GM08714 (cell line): ENCODE measurements at regions not wholly inside any gene's neighbourhood (a gene's known extent, or its start where the extent isn't known, plus 50 kb on each side); places are given as distances from the start of the nearest gene placed in this dataset.

Experiments
- H3K4me3 ChIP-seq: fragments of 200-500 bp; sonication (Bioruptor generic); 2 replicates; pipeline ENCODE4 v1.5.1; 2014; ENCODE audit warnings: mild to moderate bottlenecking, low read length, inconsistent platforms
- ZNF274 ChIP-seq: IDR thresholded peaks from 2 replicates; pipeline ENCODE4 v1.6.1; 2012; ENCODE audit warnings: mild to moderate bottlenecking, low read depth, low read length

- no peak overlapping the region for H3K4me3 ChIP-seq
- TF ChIP-seq ZNF274 = no peak
Measured at GRCh38 chr14:44297437-44297836, 209.6 kb downstream of the FSCB start.

GRCh38 chr14:44291366-44291915, 215.6 kb downstream of the FSCB start:
- no peak overlapping the region for H3K4me3 ChIP-seq
- TF ChIP-seq ZNF274 = no peak

DNA sequence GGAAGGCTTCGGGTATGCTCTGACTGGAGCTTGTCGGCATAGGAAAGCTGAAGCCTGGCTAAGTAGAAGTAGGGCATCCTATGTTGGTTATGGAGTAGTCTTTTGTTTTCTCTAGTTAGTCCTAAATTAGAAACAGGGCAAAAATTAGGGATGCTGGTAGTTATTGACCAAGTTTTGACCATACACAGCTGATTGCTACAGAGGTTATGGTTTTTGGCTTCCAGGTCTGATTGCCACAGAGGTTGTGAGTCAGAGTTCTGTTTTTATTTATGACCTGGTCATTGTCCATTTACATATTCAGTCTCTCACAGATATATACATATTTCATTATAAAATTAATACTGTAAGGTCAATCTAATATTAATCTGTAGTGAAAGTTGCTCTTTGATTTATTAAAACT, 219.2 kb downstream of the FSCB start:
- no peak overlapping the region for H3K4me3 ChIP-seq
- TF ChIP-seq ZNF274 = no peak

- no peak overlapping the region for H3K4me3 ChIP-seq
- no peak for TF ChIP-seq ZNF274
Measured at GRCh38 chr14:44286201-44286600, 220.9 kb downstream of the FSCB start.

DNA sequence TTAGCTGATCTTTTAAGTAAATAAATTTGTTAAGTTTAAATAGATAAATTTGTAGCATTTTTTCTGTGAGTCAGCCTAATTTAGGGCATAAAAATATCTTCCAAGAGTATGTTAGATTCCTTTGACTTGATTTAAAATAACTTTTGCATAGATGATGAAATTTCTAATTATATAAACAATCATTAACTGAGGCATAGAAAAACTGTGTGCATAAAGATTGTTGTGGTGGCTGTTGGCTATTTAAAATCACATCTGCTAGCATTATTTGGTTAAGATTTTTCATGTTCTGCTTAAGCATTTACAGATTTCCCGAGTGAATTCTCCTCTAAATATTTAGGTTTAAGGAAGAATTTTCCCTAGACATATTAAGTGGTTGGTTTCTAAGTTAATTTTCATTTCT, 223.2 kb downstream of the FSCB start:
- TF ChIP-seq ZNF274 = no peak
- H3K4me3 ChIP-seq = no peak overlapping the region

DNA sequence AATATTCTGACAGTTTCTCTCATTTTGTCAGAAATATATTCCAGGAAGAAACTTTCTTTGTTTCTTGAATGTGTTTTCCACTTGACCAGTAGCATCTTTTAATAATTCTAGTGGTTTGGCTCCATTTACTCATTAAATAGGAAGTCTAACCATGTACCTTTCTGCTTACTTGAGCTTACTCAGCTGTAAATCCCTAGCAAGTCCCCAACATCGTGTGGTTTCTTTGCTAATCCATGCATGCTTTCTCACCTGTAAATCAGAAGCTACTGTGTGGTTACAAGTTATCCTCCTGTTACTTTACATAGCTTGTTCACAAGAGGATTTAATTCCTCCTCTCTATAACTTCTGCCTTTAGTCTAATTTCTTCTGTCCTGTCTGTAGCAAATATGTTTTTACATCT, 227.7 kb downstream of the FSCB start:
- no peak overlapping the region for H3K4me3 ChIP-seq
- no peak for TF ChIP-seq ZNF274

GRCh38 chr14:44271637-44272036, 235.4 kb downstream of the FSCB start:
- TF ChIP-seq ZNF274 = no peak
- no peak overlapping the region for H3K4me3 ChIP-seq

GRCh38 chr14:44271006-44271405, 236.1 kb downstream of the FSCB start:
- H3K4me3 ChIP-seq = no peak overlapping the region
- no peak for TF ChIP-seq ZNF274

DNA sequence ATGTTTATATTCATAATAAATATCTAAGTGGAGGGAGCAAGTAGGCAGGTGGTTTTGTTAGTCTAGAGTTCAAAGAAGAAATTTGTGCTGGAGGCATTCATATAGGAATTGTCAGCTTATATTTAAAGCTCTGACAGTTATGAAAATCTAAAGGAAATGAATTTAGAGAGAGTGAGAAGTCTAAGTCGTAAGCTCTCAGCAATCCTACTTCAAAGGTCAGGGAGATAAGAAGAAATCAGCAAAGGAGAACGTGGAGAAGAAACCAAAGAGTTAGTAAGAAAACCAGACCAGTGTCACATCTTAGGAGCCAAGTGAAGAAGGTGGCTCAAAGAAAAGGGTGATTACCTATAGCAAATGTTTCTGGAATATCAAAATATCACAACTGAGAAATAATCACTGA, 241.8 kb downstream of the FSCB start:
- no peak for TF ChIP-seq ZNF274
- H3K4me3 ChIP-seq = no peak overlapping the region

- no peak overlapping the region for H3K4me3 ChIP-seq
- TF ChIP-seq ZNF274 = no peak
Measured at GRCh38 chr14:44215660-44216059, 291.4 kb downstream of the FSCB start.

- TF ChIP-seq ZNF274 = no peak
- no peak overlapping the region for H3K4me3 ChIP-seq
Measured at GRCh38 chr14:44211718-44212117, 295.4 kb downstream of the FSCB start.

DNA sequence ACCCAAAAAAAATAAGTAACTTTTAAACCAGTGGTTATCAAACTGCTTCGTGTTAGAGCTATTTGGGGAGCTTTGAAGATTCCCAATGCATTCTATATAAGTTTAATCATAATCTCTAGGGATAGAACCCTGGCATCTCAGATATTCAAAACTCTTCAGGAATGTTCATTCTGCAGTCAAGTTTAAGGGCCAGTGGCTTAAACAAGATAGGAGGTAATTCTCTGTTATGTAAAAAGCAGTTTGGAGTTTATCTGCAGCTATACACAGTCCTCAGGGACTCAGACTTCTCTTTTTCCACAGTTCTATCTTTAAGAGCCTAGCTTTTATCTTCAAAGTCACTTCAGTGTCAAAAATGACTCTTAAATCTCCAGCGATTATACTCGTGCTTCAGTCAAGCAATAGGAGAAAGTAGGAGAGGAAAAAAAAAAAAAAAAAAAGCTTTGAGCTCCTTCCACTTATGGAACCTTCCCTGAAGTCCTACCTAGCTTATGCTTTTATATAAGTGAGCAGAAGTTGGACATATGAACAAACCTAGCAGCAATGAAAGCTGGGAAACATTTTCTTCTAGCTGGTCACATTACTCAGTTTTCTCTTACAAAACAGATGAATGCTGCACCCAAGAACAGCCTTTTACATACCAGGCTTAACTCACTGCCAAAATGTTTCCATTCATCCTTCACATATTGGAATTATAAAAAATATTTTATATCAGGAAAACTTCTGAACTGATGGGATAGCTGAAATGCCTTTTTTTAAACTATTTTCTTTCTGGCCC, 302.8 kb downstream of the FSCB start:
- no peak overlapping the region for H3K4me3 ChIP-seq
- no peak for TF ChIP-seq ZNF274

GRCh38 chr14:44180975-44181374, 326.1 kb downstream of the FSCB start:
- TF ChIP-seq ZNF274 = no peak
- H3K4me3 ChIP-seq = no peak overlapping the region

- no peak overlapping the region for H3K4me3 ChIP-seq
- TF ChIP-seq ZNF274 = no peak
Measured at GRCh38 chr14:44170556-44170955, 336.5 kb downstream of the FSCB start.

- H3K4me3 ChIP-seq = no peak overlapping the region
- TF ChIP-seq ZNF274 = no peak
Measured at GRCh38 chr14:44170101-44170500, 337.0 kb downstream of the FSCB start.

DNA sequence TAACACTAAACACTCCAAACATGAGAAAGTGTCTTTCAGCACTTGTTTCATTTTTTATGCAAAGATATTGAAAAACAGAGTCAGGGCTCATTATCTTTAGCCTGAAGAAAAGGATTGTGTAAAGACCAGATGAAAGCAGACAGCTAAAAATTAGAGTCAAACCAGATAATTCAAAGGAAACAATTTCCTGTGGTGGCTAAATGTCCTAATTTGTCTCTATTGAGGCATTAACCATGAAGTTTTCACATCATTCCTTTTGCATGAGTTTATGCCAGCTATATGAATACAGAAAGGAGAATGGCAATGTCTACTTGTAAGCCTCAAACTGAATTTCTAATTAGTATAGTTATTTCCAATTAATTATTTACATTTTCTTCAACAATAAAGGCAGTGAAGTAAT, 338.5 kb downstream of the FSCB start:
- TF ChIP-seq ZNF274 = no peak
- H3K4me3 ChIP-seq = no peak overlapping the region
